DND-41 (cell line): ENCODE measurements at regions not wholly inside any gene's neighbourhood (a gene's known extent, or its start where the extent isn't known, plus 50 kb on each side); places are given as distances from the start of the nearest gene placed in this dataset.

Experiments
- CTCF ChIP-seq: IDR thresholded peaks from 2 replicates; pipeline ENCODE4 v1.5.1; 2012; ENCODE audit warnings: borderline replicate concordance, low read length, moderate library complexity, mild to moderate bottlenecking; ENCODE audit not compliant: poor library complexity, severe bottlenecking; ENCODE audit errors: extremely low read depth
- EZH2 ChIP-seq: IDR thresholded peaks from 3 replicates; pipeline ENCODE4 v1.6.1; 2012; ENCODE audit warnings: borderline replicate concordance, low read depth, mild to moderate bottlenecking, moderate library complexity, low read length, inconsistent platforms; ENCODE audit not compliant: severe bottlenecking

GRCh38 chr17:31678431-31678830 is 180.6 kb downstream of the COPRS start:
- no peak for TF ChIP-seq CTCF
- TF ChIP-seq EZH2, result no peak
